GM19372 (cell line): ENCODE measurements at regions not wholly inside any gene's neighbourhood (a gene's known extent, or its start where the extent isn't known, plus 50 kb on each side); places are given as distances from the start of the nearest gene placed in this dataset.
"Not testable (repeated sequence)": the region's sequence is repeated elsewhere in the genome, so short reads cannot be mapped to it uniquely, and the experiment has no call there.

Source experiments
- ATAC-seq: cut with Tn5 transposase; IDR thresholded peaks from one replicate; pipeline ENCODE4 v1.9.1; 2021; ENCODE audit warnings: mild to moderate bottlenecking, low read depth, moderate library complexity; ENCODE audit not compliant: unreplicated experiment

GRCh38 chr3:25894101-25894500 lies 104.2 kb downstream of the OXSM start:
- ATAC-seq = no peak

- ATAC-seq = no peak
These were observed 105.1 kb downstream of the OXSM start for GRCh38 chr3:25895031-25895430.

- no peak for ATAC-seq
These were observed 105.6 kb downstream of the OXSM start for GRCh38 chr3:25895443-25895842.

GRCh38 chr3:25897019-25897418 lies 107.1 kb downstream of the OXSM start:
- ATAC-seq = no peak

- ATAC-seq = no peak
These were observed 109.6 kb downstream of the OXSM start for GRCh38 chr3:25899352-25900101.

- ATAC-seq = no peak
These were observed 110.3 kb downstream of the OXSM start for GRCh38 chr3:25900161-25900560.

GRCh38 chr3:25901796-25902195 lies 111.9 kb downstream of the OXSM start:
- ATAC-seq = no peak

- no peak for ATAC-seq
These were observed 112.7 kb downstream of the OXSM start for GRCh38 chr3:25902586-25902985.

GRCh38 chr3:25903371-25904129 lies 113.7 kb downstream of the OXSM start:
- ATAC-seq = no peak

GRCh38 chr3:25904206-25904605 lies 114.3 kb downstream of the OXSM start:
- no peak for ATAC-seq

GRCh38 chr3:25906132-25906906 lies 116.4 kb downstream of the OXSM start:
- no peak for ATAC-seq

- ATAC-seq = no peak
These were observed 117.2 kb downstream of the OXSM start for GRCh38 chr3:25907081-25907480.

GRCh38 chr3:25910105-25910504 lies 120.2 kb downstream of the OXSM start:
- ATAC-seq = no peak

GRCh38 chr3:25910997-25911396 lies 121.1 kb downstream of the OXSM start:
- ATAC-seq = no peak

- no peak for ATAC-seq
These were observed 121.8 kb downstream of the OXSM start for GRCh38 chr3:25911525-25912295.

- no peak for ATAC-seq
These were observed 123.3 kb downstream of the OXSM start for GRCh38 chr3:25913179-25913578.

- no peak for ATAC-seq
These were observed 125.8 kb downstream of the OXSM start for GRCh38 chr3:25915673-25916072.

- ATAC-seq = no peak
These were observed 126.4 kb downstream of the OXSM start for GRCh38 chr3:25916321-25916720.

- not testable (repeated sequence) for ATAC-seq
These were observed 142.1 kb downstream of the OXSM start for GRCh38 chr3:25931967-25932366.

GRCh38 chr3:25938566-25939325 lies 148.9 kb downstream of the OXSM start:
- no peak for ATAC-seq
